GM12878 (cell line): ENCODE measurements at regions not wholly inside any gene's neighbourhood (a gene's known extent, or its start where the extent isn't known, plus 50 kb on each side); places are given as distances from the start of the nearest gene placed in this dataset.

Experiments
- ATAC-seq: fragments of 200-7000 bp; cut with Tn5 transposase; 3 replicates; pipeline ENCODE4 v1.9.1; 2020; ENCODE audit warnings: mild to moderate bottlenecking, moderate library complexity
- BruUV-seq: library from RNA; stranded (reverse); fragments of 400-500 nt; replicated peaks from 2 replicates; lab custom pipeline; 2021; lab: Mats Ljungman, UMichigan
- CTCF ChIA-PET: fragments of 300-600 bp; sonication (Branson Sonifier 250); formaldehyde crosslinking; extraction: SDS; loops from one replicate; lab custom pipeline; 2021; ENCODE audit warnings: inconsistent platforms; lab: Yijun Ruan, JAX
- POLR2A ChIA-PET: fragments of 350-600 bp; formaldehyde crosslinking; extraction: SDS; loops from one replicate; lab custom pipeline; 2021; ENCODE audit warnings: inconsistent platforms; lab: Charles Lee
- RAD21 ChIA-PET: fragments of 300-600 bp; sonication (Branson Sonifier 250); formaldehyde crosslinking; loops from one replicate; lab custom pipeline; 2023; ENCODE audit warnings: antibody characterized with exemption; ENCODE audit not compliant: unreplicated experiment; lab: Charles Lee
- SMC1A ChIA-PET: fragments of 300-600 bp; sonication (Branson Sonifier 250); formaldehyde crosslinking; loops from one replicate; lab custom pipeline; 2023; ENCODE audit not compliant: unreplicated experiment, uncharacterized antibody; lab: Charles Lee
- DNase-seq: peaks from one replicate; pipeline ENCODE4 v3.0.0-alpha.2; 2011; ENCODE audit warnings: low read depth, low spot score
- FAIRE-seq: peaks from 3 replicates; lab custom pipeline; 2011; peaks lifted over from hg19 to GRCh38; lab: Jason Lieb, UNC
- H2AFZ ChIP-seq: 2 replicates; pipeline ENCODE4 v1.6.0; 2011; ENCODE audit warnings: low read depth, low read length, control low read depth; ENCODE audit not compliant: control insufficient read depth
- H3K27ac ChIP-seq: 2 replicates; pipeline ENCODE4 v1.5.1; 2011; ENCODE audit warnings: control low read depth; ENCODE audit not compliant: control insufficient read depth, insufficient read depth
- H3K27me3 ChIP-seq, 2 experiments: replicated peaks in 1 of 2; 2 replicates each; pipeline versions ENCODE4 v1.6.0 to v1.6.1; 2011; ENCODE audit warnings: low read length in 1 of 2; ENCODE audit not compliant: control insufficient read depth in 2 of 2, insufficient read depth in 2 of 2
- H3K36me3 ChIP-seq, 2 experiments: 2 replicates each; pipeline ENCODE4 v1.5.1; 2011; ENCODE audit warnings: low read length in 1 of 2; ENCODE audit not compliant: control insufficient read depth in 2 of 2, insufficient read depth in 2 of 2
- H3K4me1 ChIP-seq: 2 replicates; pipeline ENCODE4 v1.6.1; 2011; ENCODE audit warnings: mild to moderate bottlenecking, low read length, moderate library complexity, mixed read lengths; ENCODE audit not compliant: control insufficient read depth, insufficient read depth
- H3K4me2 ChIP-seq: 2 replicates; pipeline ENCODE4 v1.6.0; 2011; ENCODE audit warnings: control low read depth; ENCODE audit not compliant: control insufficient read depth, insufficient read depth
- H3K4me3 ChIP-seq: fragments of 200-600 bp; sonication (generic); 2 replicates; pipeline ENCODE4 v1.5.1; 2016
- H3K79me2 ChIP-seq: 2 replicates; pipeline ENCODE4 v1.6.0; 2011; ENCODE audit warnings: low read length; ENCODE audit not compliant: control insufficient read depth, insufficient read depth
- H3K9ac ChIP-seq: 2 replicates; pipeline ENCODE4 v1.8.0; 2011; ENCODE audit warnings: low read length, control low read depth, mixed read lengths; ENCODE audit not compliant: control insufficient read depth, insufficient read depth
- H3K9me3 ChIP-seq: replicated peaks from 3 replicates; pipeline ENCODE4 v1.5.1; 2011; ENCODE audit warnings: mild to moderate bottlenecking, low read length; ENCODE audit not compliant: control insufficient read depth, insufficient read depth
- H4K20me1 ChIP-seq: 2 replicates; pipeline ENCODE4 v1.6.0; 2011; ENCODE audit not compliant: control insufficient read depth, insufficient read depth
- BHLHE40 ChIP-seq, 2 experiments: fragments of 450-650 bp in 1 of 2; IDR thresholded peaks; 2 replicates each; pipeline ENCODE4 v1.6.1; 2011 to 2017; ENCODE audit warnings: low read depth in 2 of 2, borderline replicate concordance in 1 of 2, improper control_type of control experiment in 1 of 2, low read length in 1 of 2, mild to moderate bottlenecking in 1 of 2
- CREM ChIP-seq: IDR thresholded peaks from 2 replicates; pipeline ENCODE4 v1.6.1; 2014; ENCODE audit warnings: antibody characterized with exemption, low read depth
- EZH2 ChIP-seq: IDR thresholded peaks from 2 replicates; pipeline ENCODE4 v1.6.1; 2012; ENCODE audit warnings: low read depth, mild to moderate bottlenecking, control low read depth, inconsistent platforms, low read length, borderline replicate concordance; ENCODE audit not compliant: control insufficient read depth
- HCFC1 ChIP-seq: fragments of 150-350 bp; IDR thresholded peaks from 2 replicates; pipeline ENCODE4 v1.6.1; 2014; ENCODE audit warnings: low read length
- IKZF2 ChIP-seq, 2 experiments: fragments of 450-650 bp; IDR thresholded peaks; 2 replicates each; pipeline ENCODE4 v1.6.1; 2017; ENCODE audit warnings: mild to moderate bottlenecking in 2 of 2, moderate library complexity in 2 of 2
- JUNB ChIP-seq: IDR thresholded peaks from 2 replicates; pipeline ENCODE4 v1.6.1; 2016; ENCODE audit warnings: antibody characterized with exemption, mild to moderate bottlenecking
- KLF5 ChIP-seq: fragments of 450-650 bp; IDR thresholded peaks from 2 replicates; pipeline ENCODE4 v1.6.1; 2014; ENCODE audit warnings: mild to moderate bottlenecking; ENCODE audit not compliant: partially characterized antibody
- LARP7 ChIP-seq: fragments of 450-650 bp; IDR thresholded peaks from 2 replicates; pipeline ENCODE4 v1.6.1; 2017; ENCODE audit warnings: mild to moderate bottlenecking
- MEF2A ChIP-seq: IDR thresholded peaks from 2 replicates; pipeline ENCODE4 v1.6.1; 2011; ENCODE audit warnings: low read depth, mild to moderate bottlenecking, low read length, moderate library complexity; ENCODE audit not compliant: insufficient read depth
- NFYA ChIP-seq: IDR thresholded peaks from 2 replicates; pipeline ENCODE4 v1.6.1; 2011; ENCODE audit warnings: low read depth, mild to moderate bottlenecking, low read length, improper control_type of control experiment, borderline replicate concordance
- POLR2A ChIP-seq: IDR thresholded peaks from 2 replicates; pipeline ENCODE4 v1.6.1; 2011; ENCODE audit warnings: low read depth, mild to moderate bottlenecking, low read length
- POLR2AphosphoS2 ChIP-seq: IDR thresholded peaks from 2 replicates; pipeline ENCODE4 v1.6.1; 2011; ENCODE audit warnings: low read depth, mild to moderate bottlenecking, low read length, improper control_type of control experiment, moderate library complexity
- RBBP5 ChIP-seq: fragments of 200-600 bp; sonication (generic); conservative IDR thresholded peaks from 2 replicates; pipeline ENCODE4 v1.6.1; 2016
- SKIL ChIP-seq: fragments of 450-650 bp; IDR thresholded peaks from 2 replicates; pipeline ENCODE4 v1.6.1; 2017; ENCODE audit warnings: mild to moderate bottlenecking, low read depth, inconsistent platforms; ENCODE audit not compliant: poor library complexity, severe bottlenecking
- TARDBP ChIP-seq: IDR thresholded peaks from 2 replicates; pipeline ENCODE4 v1.6.1; 2016; ENCODE audit warnings: borderline replicate concordance
- ZBED1 ChIP-seq: IDR thresholded peaks from 2 replicates; pipeline ENCODE4 v1.6.1; 2016; ENCODE audit warnings: borderline replicate concordance
- ZBTB33 ChIP-seq: fragments of 450-650 bp; IDR thresholded peaks from 2 replicates; pipeline ENCODE4 v1.6.1; 2017; ENCODE audit warnings: mild to moderate bottlenecking
- WGBS: methylation state at CpG from one replicate; pipeline ENCODE4 v1.1.6; 2016; ENCODE audit warnings: low lambda C conversion rate; ENCODE audit not compliant: insufficient replicate concordance, insufficient coverage; ENCODE audit errors: missing lambda C conversion rate; 5-methylcytosine and 5-hydroxymethylcytosine counted together
- in situ Hi-C: fragments of 300-500 bp; cut with MboI; formaldehyde crosslinking; loops from 9 replicates; pipeline ENCODE4 v1.14.3; 2018; ENCODE audit warnings: mixed read lengths
- intact Hi-C: fragments of 100-400 bp; cut with micrococcal nuclease; formaldehyde crosslinking; loops from one replicate; pipeline ENCODE4 v1.14.2; 2022; ENCODE audit not compliant: unreplicated experiment
- TF ChIP-seq, protein P1 (sequence below): fragments of 450-650 bp; formaldehyde crosslinking; IDR thresholded peaks from 2 replicates; pipeline ENCODE4 v1.5.0; 2022; ENCODE audit warnings: mild to moderate bottlenecking, missing genetic modification characterization

DNA sequence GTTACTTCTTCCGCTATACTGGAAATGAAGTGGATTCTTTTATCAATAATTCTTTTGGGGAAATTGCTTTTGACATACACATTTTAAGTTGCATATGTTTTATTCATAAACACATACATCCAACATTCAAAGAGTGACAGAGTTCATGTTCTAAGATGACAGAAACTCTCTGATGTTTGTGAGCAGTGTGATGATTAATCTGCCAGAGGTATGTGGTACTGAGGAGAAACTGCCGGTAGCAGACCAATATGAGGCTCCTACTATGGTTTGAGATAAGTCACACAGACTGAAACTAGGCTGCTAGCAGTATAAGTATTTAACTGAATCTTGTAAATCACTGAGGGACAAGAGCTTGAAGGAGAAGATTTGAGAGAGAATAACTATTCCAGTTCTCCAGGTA lies 524.1 kb upstream of the SEMA3D start (continued):
- no peak for TF ChIP-seq TARDBP
- TF ChIP-seq POLR2AphosphoS2: no peak
- TF ChIP-seq BHLHE40 (IDR thresholded peaks at IDR 0.05; ENCODE audit: borderline replicate concordance in 1 of 2, low read depth in 2 of 2, low read length in 1 of 2): no peak

- no TSS peak for BruUV-seq
- Histone ChIP-seq H3K27me3 (no peaks in the 10 kb centered on the region), H3K27ac (no peak overlapping the region), H3K36me3 (no peaks in the 10 kb centered on the region), H3K4me2 (no peak overlapping the region), H3K4me1 (no peaks in the 10 kb centered on the region), H3K9me3 (no peaks in the 10 kb centered on the region), H2AFZ (no peak overlapping the region), H3K4me3 (no peak overlapping the region), H3K79me2 (no peaks in the 10 kb centered on the region), H4K20me1 (no peaks in the 10 kb centered on the region)
- intact Hi-C loops (no loop called here), in situ Hi-C loops (no loop called here)
- POLR2A ChIA-PET: no interaction called here
- no peak for ATAC-seq
- no peak for DNase-seq
- RAD21 ChIA-PET: no interaction called here
- SMC1A ChIA-PET: no interaction called here
- 0% methylated on average over 1 of the region's 1 CpG for WGBS
- CTCF ChIA-PET: no interaction called here
- FAIRE-seq: no peak
- TF ChIP-seq CREM: no peak
- no peak for TF ChIP-seq JUNB
- no peak for TF ChIP-seq KLF5
- no peak for TF ChIP-seq NFYA
- TF ChIP-seq RBBP5: no peak
- no peak for TF ChIP-seq ZBTB33
- no peak for TF ChIP-seq SKIL
- TF ChIP-seq MEF2A: no peak
- TF ChIP-seq, protein P1, sequence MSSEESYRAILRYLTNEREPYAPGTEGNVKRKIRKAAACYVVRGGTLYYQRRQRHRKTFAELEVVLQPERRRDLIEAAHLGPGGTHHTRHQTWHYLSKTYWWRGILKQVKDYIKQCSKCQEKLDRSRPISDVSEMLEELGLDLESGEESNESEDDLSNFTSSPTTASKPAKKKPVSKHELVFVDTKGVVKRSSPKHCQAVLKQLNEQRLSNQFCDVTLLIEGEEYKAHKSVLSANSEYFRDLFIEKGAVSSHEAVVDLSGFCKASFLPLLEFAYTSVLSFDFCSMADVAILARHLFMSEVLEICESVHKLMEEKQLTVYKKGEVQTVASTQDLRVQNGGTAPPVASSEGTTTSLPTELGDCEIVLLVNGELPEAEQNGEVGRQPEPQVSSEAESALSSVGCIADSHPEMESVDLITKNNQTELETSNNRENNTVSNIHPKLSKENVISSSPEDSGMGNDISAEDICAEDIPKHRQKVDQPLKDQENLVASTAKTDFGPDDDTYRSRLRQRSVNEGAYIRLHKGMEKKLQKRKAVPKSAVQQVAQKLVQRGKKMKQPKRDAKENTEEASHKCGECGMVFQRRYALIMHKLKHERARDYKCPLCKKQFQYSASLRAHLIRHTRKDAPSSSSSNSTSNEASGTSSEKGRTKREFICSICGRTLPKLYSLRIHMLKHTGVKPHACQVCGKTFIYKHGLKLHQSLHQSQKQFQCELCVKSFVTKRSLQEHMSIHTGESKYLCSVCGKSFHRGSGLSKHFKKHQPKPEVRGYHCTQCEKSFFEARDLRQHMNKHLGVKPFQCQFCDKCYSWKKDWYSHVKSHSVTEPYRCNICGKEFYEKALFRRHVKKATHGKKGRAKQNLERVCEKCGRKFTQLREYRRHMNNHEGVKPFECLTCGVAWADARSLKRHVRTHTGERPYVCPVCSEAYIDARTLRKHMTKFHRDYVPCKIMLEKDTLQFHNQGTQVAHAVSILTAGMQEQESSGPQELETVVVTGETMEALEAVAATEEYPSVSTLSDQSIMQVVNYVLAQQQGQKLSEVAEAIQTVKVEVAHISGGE (CRISPR knock-in tag): no peak
- TF ChIP-seq HCFC1: no peak
- TF ChIP-seq LARP7: no peak
- no peak for TF ChIP-seq EZH2
- no peak for TF ChIP-seq IKZF2 (IDR thresholded peaks at IDR 0.05)
- no peak for TF ChIP-seq POLR2A
- TF ChIP-seq ZBED1: no peak
- TF ChIP-seq, all 136 proteins: peak for 0
- no peak overlapping the region for H3K9ac ChIP-seq
Measured at GRCh38 chr7:85708221-85708620, 521.4 kb upstream of the SEMA3D start.
